Pulmonary artery endothelial cell (primary cell): ENCODE measurements at regions not wholly inside any gene's neighbourhood (a gene's known extent, or its start where the extent isn't known, plus 50 kb on each side); places are given as distances from the start of the nearest gene placed in this dataset.
"Not testable (repeated sequence)": the region's sequence is repeated elsewhere in the genome, so short reads cannot be mapped to it uniquely, and the experiment has no call there.

Experiments used
- DNase-seq: peaks from one replicate; pipeline ENCODE4 v3.0.0-alpha.2; 2011; ENCODE audit warnings: low read depth, low spot score

- DNase-seq = no peak
Observed at GRCh38 chr12:97616946-97617345, 154.3 kb downstream of the RMST start.

GRCh38 chr12:97628962-97629361 is 166.4 kb downstream of the RMST start:
- no peak for DNase-seq

GRCh38 chr12:97629382-97629781 is 166.8 kb downstream of the RMST start:
- DNase-seq = no peak

GRCh38 chr12:97630356-97630755 is 167.8 kb downstream of the RMST start:
- DNase-seq = no peak

- DNase-seq = no peak
Observed at GRCh38 chr12:97630875-97631274, 168.3 kb downstream of the RMST start.

GRCh38 chr12:97637770-97638169 is 175.2 kb downstream of the RMST start:
- DNase-seq = no peak

- no peak for DNase-seq
Observed at GRCh38 chr12:97638739-97639138, 176.1 kb downstream of the RMST start.

GRCh38 chr12:97639702-97640101 is 177.1 kb downstream of the RMST start:
- DNase-seq = no peak

- no peak for DNase-seq
Observed at GRCh38 chr12:97640826-97641225, 178.2 kb downstream of the RMST start.

- no peak for DNase-seq
Observed at GRCh38 chr12:97642911-97643310, 180.3 kb downstream of the RMST start.

- DNase-seq = no peak
Observed at GRCh38 chr12:97643924-97644323, 181.3 kb downstream of the RMST start.

GRCh38 chr12:97645726-97646125 is 183.1 kb downstream of the RMST start:
- DNase-seq = no peak

- DNase-seq = no peak
Observed at GRCh38 chr12:97647142-97647541, 184.5 kb downstream of the RMST start.

GRCh38 chr12:97650242-97650641 is 187.6 kb downstream of the RMST start:
- DNase-seq = no peak

GRCh38 chr12:97656548-97656947 is 193.9 kb downstream of the RMST start:
- not testable (repeated sequence) for DNase-seq

GRCh38 chr12:97659117-97659880 is 196.7 kb downstream of the RMST start:
- no peak for DNase-seq

- DNase-seq = no peak
Observed at GRCh38 chr12:97666263-97666662, 203.7 kb downstream of the RMST start.

GRCh38 chr12:97672870-97673269 is 210.3 kb downstream of the RMST start:
- DNase-seq = no peak

- DNase-seq = no peak
Observed at GRCh38 chr12:97680751-97681150, 218.1 kb downstream of the RMST start.

- no peak for DNase-seq
Observed at GRCh38 chr12:97681612-97682504, 219.3 kb downstream of the RMST start.

- no peak for DNase-seq
Observed at GRCh38 chr12:97685360-97685759, 222.8 kb downstream of the RMST start.

GRCh38 chr12:97701901-97702300 is 239.3 kb downstream of the RMST start:
- DNase-seq = no peak

- DNase-seq = no peak
Observed at GRCh38 chr12:97711392-97711791, 248.8 kb downstream of the RMST start.
